Thyroid gland (tissue), 4 donors: ENCODE measurements at regions not wholly inside any gene's neighbourhood (a gene's known extent, or its start where the extent isn't known, plus 50 kb on each side); places are given as distances from the start of the nearest gene placed in this dataset.

Source experiments
- POLR2A ChIP-seq, 2 donors: fragments of 450-650 bp; IDR thresholded peaks; one replicate each; pipeline ENCODE4 v1.6.1; 2017; ENCODE audit warnings: antibody characterized with exemption in 2 of 2, mild to moderate bottlenecking in 2 of 2, moderate library complexity in 1 of 2
- TF ChIP-seq, protein P1 (sequence below), 6 experiments: fragments of 200-600 bp in 3 of 6; fragments of 450-650 bp in 3 of 6; sonication (generic) in 3 of 6; IDR thresholded peaks; one replicate each; pipeline ENCODE4 v1.5.1; 2016 to 2019; ENCODE audit warnings: antibody characterized with exemption in 6 of 6, mild to moderate bottlenecking in 2 of 6, inconsistent platforms in 1 of 6, moderate library complexity in 1 of 6

DNA sequence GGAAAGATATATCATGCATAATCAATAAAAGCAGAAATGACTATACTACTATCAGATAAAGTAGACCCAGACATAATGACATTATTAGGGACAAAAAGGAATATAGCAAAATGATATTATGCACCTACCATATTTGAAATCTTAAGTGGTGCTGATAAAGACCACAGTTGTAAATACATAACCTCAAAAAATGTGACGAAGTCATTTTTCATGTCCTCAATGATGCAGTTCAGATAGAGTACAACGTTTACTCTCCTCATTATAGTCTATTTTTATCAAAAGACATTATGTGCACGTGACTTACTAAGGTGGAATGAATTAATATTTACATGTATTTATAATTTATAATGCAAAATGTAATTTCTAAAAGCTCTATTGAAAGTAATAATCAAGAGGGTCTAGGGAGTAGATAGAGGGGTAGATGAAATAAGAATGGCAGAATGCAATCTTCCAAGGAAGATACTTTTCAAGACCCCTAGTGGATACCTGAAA lies 61.7 kb upstream of the TNFSF4 start:
- TF ChIP-seq, protein P1, sequence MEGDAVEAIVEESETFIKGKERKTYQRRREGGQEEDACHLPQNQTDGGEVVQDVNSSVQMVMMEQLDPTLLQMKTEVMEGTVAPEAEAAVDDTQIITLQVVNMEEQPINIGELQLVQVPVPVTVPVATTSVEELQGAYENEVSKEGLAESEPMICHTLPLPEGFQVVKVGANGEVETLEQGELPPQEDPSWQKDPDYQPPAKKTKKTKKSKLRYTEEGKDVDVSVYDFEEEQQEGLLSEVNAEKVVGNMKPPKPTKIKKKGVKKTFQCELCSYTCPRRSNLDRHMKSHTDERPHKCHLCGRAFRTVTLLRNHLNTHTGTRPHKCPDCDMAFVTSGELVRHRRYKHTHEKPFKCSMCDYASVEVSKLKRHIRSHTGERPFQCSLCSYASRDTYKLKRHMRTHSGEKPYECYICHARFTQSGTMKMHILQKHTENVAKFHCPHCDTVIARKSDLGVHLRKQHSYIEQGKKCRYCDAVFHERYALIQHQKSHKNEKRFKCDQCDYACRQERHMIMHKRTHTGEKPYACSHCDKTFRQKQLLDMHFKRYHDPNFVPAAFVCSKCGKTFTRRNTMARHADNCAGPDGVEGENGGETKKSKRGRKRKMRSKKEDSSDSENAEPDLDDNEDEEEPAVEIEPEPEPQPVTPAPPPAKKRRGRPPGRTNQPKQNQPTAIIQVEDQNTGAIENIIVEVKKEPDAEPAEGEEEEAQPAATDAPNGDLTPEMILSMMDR (IDR thresholded peaks at IDR 0.05) = no peak
- no peak for TF ChIP-seq POLR2A (IDR thresholded peaks at IDR 0.05)
